ENCODE measurements at regions not wholly inside any gene's neighbourhood (a gene's known extent, or its start where the extent isn't known, plus 50 kb on each side); places are given as distances from the start of the nearest gene placed in this dataset.

- TF ChIP-seq, protein P1, sequence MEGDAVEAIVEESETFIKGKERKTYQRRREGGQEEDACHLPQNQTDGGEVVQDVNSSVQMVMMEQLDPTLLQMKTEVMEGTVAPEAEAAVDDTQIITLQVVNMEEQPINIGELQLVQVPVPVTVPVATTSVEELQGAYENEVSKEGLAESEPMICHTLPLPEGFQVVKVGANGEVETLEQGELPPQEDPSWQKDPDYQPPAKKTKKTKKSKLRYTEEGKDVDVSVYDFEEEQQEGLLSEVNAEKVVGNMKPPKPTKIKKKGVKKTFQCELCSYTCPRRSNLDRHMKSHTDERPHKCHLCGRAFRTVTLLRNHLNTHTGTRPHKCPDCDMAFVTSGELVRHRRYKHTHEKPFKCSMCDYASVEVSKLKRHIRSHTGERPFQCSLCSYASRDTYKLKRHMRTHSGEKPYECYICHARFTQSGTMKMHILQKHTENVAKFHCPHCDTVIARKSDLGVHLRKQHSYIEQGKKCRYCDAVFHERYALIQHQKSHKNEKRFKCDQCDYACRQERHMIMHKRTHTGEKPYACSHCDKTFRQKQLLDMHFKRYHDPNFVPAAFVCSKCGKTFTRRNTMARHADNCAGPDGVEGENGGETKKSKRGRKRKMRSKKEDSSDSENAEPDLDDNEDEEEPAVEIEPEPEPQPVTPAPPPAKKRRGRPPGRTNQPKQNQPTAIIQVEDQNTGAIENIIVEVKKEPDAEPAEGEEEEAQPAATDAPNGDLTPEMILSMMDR (IDR thresholded peaks at IDR 0.05) = no peak
- TF ChIP-seq POLR2A (IDR thresholded peaks at IDR 0.05) = no peak
Measured at GRCh38 chr9:107723015-107723414, 233.4 kb upstream of the KLF4 start.
